ENCODE measurements at regions not wholly inside any gene's neighbourhood (a gene's known extent, or its start where the extent isn't known, plus 50 kb on each side); places are given as distances from the start of the nearest gene placed in this dataset.

- WGBS = 45% methylated on average over 5 of the region's 5 CpGs
Measured at GRCh38 chr9:110099236-110100095, 108.5 kb downstream of the C9orf152 start.

GRCh38 chr9:110101531-110102161 is 106.3 kb downstream of the C9orf152 start:
- Histone ChIP-seq H3K27me3 (no peaks in the 10 kb centered on the region), H3K36me3 (no peaks in the 10 kb centered on the region), H3K9me3 (no peaks in the 10 kb centered on the region), H3K4me1 (peaks cover 32% of the 10 kb centered on the region), H3K4me3 (no peak overlapping the region), H3K27ac (no peak overlapping the region)
- TF ChIP-seq CTCF (IDR thresholded peaks at IDR 0.05) (no peak), POLR2A (IDR thresholded peaks at IDR 0.05) (no peak), EP300 (IDR thresholded peaks at IDR 0.05) (no peak), POLR2AphosphoS5 (IDR thresholded peaks at IDR 0.05) (no peak)
- WGBS = 78% methylated on average over 8 of the region's 8 CpGs
- no peak for DNase-seq (ENCODE audit: low spot score in 2 of 2)

More at GRCh38 chr9:110099236-110100095, 108.5 kb downstream of the C9orf152 start:
- Histone ChIP-seq H3K27me3 (no peaks in the 10 kb centered on the region), H3K36me3 (no peaks in the 10 kb centered on the region), H3K9me3 (no peaks in the 10 kb centered on the region), H3K27ac (no peak overlapping the region), H3K4me3 (no peak overlapping the region), H3K4me1 (peaks cover 44% of the 10 kb centered on the region)
- TF ChIP-seq POLR2AphosphoS5 (IDR thresholded peaks at IDR 0.05) = no peak
- no peak for DNase-seq (ENCODE audit: low spot score in 2 of 2)

GRCh38 chr9:110103257-110103656 is 104.7 kb downstream of the C9orf152 start:
- no peaks in the 10 kb centered on the region for H3K27me3 ChIP-seq
- no peak overlapping the region for H3K27ac ChIP-seq
- TF ChIP-seq EP300 (IDR thresholded peaks at IDR 0.05) (no peak), POLR2AphosphoS5 (IDR thresholded peaks at IDR 0.05) (no peak), CTCF (IDR thresholded peaks at IDR 0.05) (no peak), POLR2A (IDR thresholded peaks at IDR 0.05) (no peak)
- H3K9me3 ChIP-seq = no peaks in the 10 kb centered on the region
- H3K36me3 ChIP-seq = no peaks in the 10 kb centered on the region
- H3K4me3 ChIP-seq = no peak overlapping the region
- no peak for DNase-seq (ENCODE audit: low spot score in 2 of 2)
- 74% methylated on average over 2 of the region's 2 CpGs for WGBS
- H3K4me1 ChIP-seq = peaks cover 32% of the 10 kb centered on the region

- no peak for TF ChIP-seq POLR2AphosphoS5 (IDR thresholded peaks at IDR 0.05)
- TF ChIP-seq POLR2A (IDR thresholded peaks at IDR 0.05) = no peak
- no peak for TF ChIP-seq EP300 (IDR thresholded peaks at IDR 0.05)
- no peak for TF ChIP-seq CTCF (IDR thresholded peaks at IDR 0.05)
- Histone ChIP-seq H3K9me3 (no peaks in the 10 kb centered on the region), H3K27me3 (no peaks in the 10 kb centered on the region), H3K27ac (no peak overlapping the region), H3K4me3 (no peak overlapping the region), H3K4me1 (peaks cover 22% of the 10 kb centered on the region), H3K36me3 (no peaks in the 10 kb centered on the region)
- DNase-seq (ENCODE audit: low spot score in 2 of 2) = no peak
- WGBS = 72% methylated on average over 5 of the region's 5 CpGs
Measured at GRCh38 chr9:110104261-110104809, 103.6 kb downstream of the C9orf152 start.

GRCh38 chr9:110105107-110105506 is 102.9 kb downstream of the C9orf152 start:
- H3K4me3 ChIP-seq = no peak overlapping the region
- no peaks in the 10 kb centered on the region for H3K9me3 ChIP-seq
- H3K36me3 ChIP-seq = no peaks in the 10 kb centered on the region
- H3K27ac ChIP-seq = no peak overlapping the region
- H3K27me3 ChIP-seq = no peaks in the 10 kb centered on the region
- TF ChIP-seq POLR2A (IDR thresholded peaks at IDR 0.05) = no peak
- TF ChIP-seq POLR2AphosphoS5 (IDR thresholded peaks at IDR 0.05) = no peak
- no peak for TF ChIP-seq CTCF (IDR thresholded peaks at IDR 0.05)
- TF ChIP-seq EP300 (IDR thresholded peaks at IDR 0.05) = no peak
- WGBS = 24% methylated on average over 2 of the region's 2 CpGs
- H3K4me1 ChIP-seq = peaks cover 20% of the 10 kb centered on the region
- no peak for DNase-seq (ENCODE audit: low spot score in 2 of 2)
